Subcutaneous abdominal adipose tissue (tissue), 5 donors: ENCODE measurements at regions not wholly inside any gene's neighbourhood (a gene's known extent, or its start where the extent isn't known, plus 50 kb on each side); places are given as distances from the start of the nearest gene placed in this dataset.

Experiments
- H3K27ac ChIP-seq: one replicate; pipeline ENCODE4 v1.7.0; 2013; ENCODE audit warnings: low read depth, mild to moderate bottlenecking, inconsistent platforms, low read length, moderate library complexity
- H3K27me3 ChIP-seq, 5 donors: one replicate each; pipeline ENCODE4 v1.7.0; 2013; ENCODE audit warnings: low read length in 5 of 5, inconsistent platforms in 1 of 5; ENCODE audit not compliant: control insufficient read depth in 5 of 5, insufficient read depth in 4 of 5
- H3K36me3 ChIP-seq, 5 donors: one replicate each; pipeline ENCODE4 v1.7.0; 2013; ENCODE audit warnings: low read length in 5 of 5; ENCODE audit not compliant: control insufficient read depth in 5 of 5, insufficient read depth in 5 of 5
- H3K4me1 ChIP-seq, 5 donors: one replicate each; pipeline ENCODE4 v1.7.0; 2013; ENCODE audit warnings: low read length in 5 of 5, mild to moderate bottlenecking in 3 of 5, moderate library complexity in 1 of 5; ENCODE audit not compliant: control insufficient read depth in 5 of 5, insufficient read depth in 5 of 5
- H3K4me3 ChIP-seq, 5 donors: one replicate each; pipeline ENCODE4 v1.7.0; 2013; ENCODE audit warnings: low read length in 5 of 5, low read depth in 1 of 5
- H3K9ac ChIP-seq, 5 donors: one replicate each; pipeline ENCODE4 v1.7.0; 2013; ENCODE audit warnings: low read length in 5 of 5, mild to moderate bottlenecking in 4 of 5, moderate library complexity in 3 of 5
- H3K9me3 ChIP-seq, 5 donors: one replicate each; pipeline ENCODE4 v1.7.0; 2013; ENCODE audit warnings: low read length in 5 of 5; ENCODE audit not compliant: control insufficient read depth in 5 of 5
- donor health status: healthy.
- donor health status: healthy.
- donor health status: healthy.
- donor health status: healthy.
- donor health status: healthy.

DNA sequence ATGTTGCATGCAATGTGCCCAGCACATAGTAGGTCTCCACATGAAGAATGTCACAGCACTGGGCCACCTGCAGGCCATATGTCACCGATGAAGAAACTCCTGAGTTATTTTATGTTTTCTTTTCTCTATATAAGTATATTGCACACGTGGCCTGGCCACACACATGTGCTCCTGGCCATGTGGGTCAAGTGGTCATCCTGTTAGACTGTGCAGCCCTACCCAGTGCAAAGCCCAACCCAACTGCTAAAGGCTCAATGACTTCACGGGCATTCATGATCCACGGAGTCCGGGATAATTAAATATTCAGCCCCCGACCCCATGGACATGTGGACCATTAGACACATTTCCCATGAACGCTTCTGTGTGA is 163.2 kb downstream of the TEX29 start:
- Histone ChIP-seq H3K9ac (no peak overlapping the region), H3K36me3 (no peaks in the 10 kb centered on the region), H3K9me3 (peaks cover 12 to 30% (median 27%) of the 10 kb centered on the region in 5 donors), H3K27ac (no peak overlapping the region), H3K4me1 (no peaks in the 10 kb centered on the region), H3K4me3 (no peak overlapping the region), H3K27me3 (peaks cover 0 to 14% (median 9%) of the 10 kb centered on the region in 5 donors)

DNA sequence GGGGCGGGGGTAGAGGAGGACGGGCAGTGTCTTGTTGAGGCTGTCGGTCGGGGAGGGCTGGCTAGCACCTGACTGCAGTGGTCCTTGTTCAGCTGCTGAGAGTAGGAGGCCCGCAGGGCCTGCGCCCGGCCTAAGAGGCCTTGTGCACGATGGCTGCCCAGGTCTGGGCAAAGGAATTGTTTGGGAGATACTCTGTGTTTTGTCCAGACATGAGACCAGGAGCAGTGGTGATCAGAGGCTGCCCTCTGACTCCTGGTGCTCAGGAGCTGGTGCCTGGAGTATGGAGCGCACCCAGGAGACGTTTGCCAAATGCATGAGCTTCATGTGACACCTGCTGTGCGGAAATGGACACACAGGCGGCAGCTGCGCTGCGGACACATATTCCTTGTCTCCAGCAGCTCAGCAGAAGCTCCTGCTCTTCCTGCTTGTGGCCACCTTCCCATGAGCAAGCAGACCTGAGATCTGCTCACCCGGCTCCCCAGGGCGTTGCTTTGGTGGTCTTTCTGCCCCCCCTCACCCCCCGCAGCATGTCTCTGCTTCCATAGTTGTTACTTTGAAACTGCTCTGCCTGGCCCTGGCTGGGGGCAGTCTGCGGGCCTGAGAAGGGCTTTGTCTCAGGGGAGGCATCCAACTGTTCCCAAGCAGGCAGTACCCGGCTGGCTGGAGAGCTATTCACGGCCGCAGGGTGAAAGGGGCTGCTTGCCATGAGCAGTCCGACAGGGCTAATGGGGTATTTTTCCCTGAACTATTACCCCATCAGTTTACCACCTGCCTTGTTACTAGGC is 163.9 kb downstream of the TEX29 start:
- Histone ChIP-seq H3K4me1 (no peaks in the 10 kb centered on the region), H3K27ac (no peak overlapping the region), H3K4me3 (no peak overlapping the region), H3K36me3 (no peaks in the 10 kb centered on the region), H3K9ac (no peak overlapping the region), H3K9me3 (peaks cover 12 to 32% (median 28%) of the 10 kb centered on the region in 5 donors), H3K27me3 (peaks cover 0 to 17% (median 14%) of the 10 kb centered on the region in 5 donors)

DNA sequence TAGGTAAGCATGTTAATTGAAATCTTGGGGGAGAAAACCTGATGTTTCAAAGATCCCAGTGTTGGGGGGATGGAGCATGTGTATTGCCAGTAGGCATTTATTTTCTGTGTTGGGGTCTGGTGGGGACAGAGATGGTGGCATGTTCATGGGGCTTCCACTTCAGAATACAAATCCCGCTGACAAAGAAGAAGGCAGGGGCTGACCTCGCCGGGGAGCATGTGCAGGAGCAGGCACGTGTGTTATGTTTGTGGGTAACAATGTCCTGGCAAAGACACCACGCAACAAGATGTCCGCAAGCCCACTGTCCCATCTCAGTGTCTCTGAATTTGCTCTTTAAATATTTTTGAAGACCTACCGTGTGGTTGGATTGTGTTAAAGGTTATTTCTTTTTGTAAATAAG is 164.5 kb downstream of the TEX29 start:
- Histone ChIP-seq H3K4me1 (no peaks in the 10 kb centered on the region), H3K9ac (no peak overlapping the region), H3K4me3 (no peak overlapping the region), H3K27ac (no peak overlapping the region), H3K27me3 (peaks cover 0 to 19% (median 14%) of the 10 kb centered on the region in 5 donors), H3K36me3 (no peaks in the 10 kb centered on the region), H3K9me3 (peaks cover 12 to 32% (median 28%) of the 10 kb centered on the region in 5 donors)

DNA sequence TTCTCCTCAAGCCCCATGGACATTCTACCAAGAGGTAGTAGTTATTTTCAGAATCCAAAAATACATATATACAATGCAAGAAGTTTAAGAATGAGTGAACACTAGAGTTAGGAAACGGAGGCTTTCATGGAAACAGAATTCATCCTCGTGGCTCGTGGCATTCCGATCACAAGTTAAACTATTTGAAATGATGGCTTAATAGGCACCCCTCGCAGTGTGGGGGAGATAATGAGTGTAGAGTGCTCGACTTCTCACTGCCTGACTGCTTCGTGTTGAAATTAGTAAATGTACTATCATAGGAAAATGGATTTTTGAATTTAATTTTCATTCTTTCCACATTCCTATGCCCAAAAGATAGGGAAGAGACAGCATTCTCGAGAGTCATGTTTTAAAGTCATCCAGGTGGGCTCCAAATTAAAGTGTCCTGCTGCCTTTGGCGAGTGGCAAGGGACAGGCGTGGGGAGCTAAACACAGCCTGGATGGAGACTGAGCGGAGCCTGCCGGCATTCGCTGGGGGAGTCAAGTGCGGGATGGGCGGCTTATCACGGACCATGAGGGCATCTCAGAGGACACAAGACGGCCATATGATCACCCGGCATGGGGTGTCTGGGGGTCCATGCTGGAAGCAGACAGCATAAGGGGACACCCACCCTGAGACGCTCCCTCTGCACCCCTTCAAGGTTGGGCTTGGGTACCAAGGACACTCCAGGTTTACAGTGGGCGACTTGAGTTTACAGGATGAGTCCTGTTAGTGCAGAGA is 165.2 kb downstream of the TEX29 start:
- H3K9me3 ChIP-seq: peaks cover 12 to 32% (median 28%) of the 10 kb centered on the region in 5 donors

DNA sequence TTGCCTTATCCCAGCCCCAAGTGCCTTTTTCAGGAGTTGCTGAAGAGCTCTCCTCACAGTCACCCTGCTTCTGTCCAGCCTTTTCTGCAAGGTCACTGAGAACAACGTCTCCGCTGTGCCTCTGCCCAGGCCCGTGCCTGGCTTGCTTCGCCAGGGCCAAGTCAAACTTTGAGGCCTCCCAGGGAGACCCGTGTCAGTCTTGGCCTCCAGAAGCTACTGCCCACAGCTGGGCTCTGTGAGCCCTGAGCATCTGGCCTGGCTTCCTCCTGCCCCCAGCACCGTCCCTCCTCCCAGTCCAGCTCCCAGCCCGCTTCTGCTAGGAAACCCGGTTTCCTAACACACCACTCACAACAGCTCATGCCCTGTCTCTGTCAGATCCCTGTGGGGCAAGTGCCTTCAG is 165.9 kb downstream of the TEX29 start:
- Histone ChIP-seq H3K4me1 (no peaks in the 10 kb centered on the region), H3K27ac (no peak overlapping the region), H3K9me3 (peaks cover 12 to 32% (median 28%) of the 10 kb centered on the region in 5 donors), H3K36me3 (no peaks in the 10 kb centered on the region), H3K4me3 (no peak overlapping the region), H3K27me3 (peaks cover 0 to 16% (median 12%) of the 10 kb centered on the region in 5 donors), H3K9ac (no peak overlapping the region)

More for the DNA sequence above, 165.2 kb downstream of the TEX29 start:
- H3K36me3 ChIP-seq: no peaks in the 10 kb centered on the region
- no peak overlapping the region for H3K4me3 ChIP-seq
- H3K4me1 ChIP-seq: no peaks in the 10 kb centered on the region
- peaks cover 0 to 17% (median 12%) of the 10 kb centered on the region in 5 donors for H3K27me3 ChIP-seq
- H3K27ac ChIP-seq: no peak overlapping the region
- no peak overlapping the region for H3K9ac ChIP-seq

DNA sequence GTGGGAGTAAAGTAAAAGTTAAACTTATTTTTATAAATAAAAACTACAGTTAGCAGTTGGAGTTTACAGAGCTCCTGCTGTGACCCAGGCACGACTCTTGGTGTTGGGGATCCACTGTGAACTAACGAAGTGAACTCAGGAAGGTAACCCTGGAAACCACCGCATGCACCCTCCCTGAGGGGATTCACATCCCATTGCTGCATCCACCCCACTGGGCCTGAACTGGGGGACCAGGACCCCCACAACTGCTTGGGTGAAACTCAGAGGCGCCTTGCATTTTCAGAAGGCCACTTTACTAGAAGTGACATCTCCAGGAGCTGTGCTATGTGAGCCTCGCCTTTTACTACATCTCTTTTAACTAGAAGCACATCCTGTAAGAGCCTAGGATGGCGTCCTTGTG is 166.4 kb downstream of the TEX29 start:
- Histone ChIP-seq H3K9me3 (peaks cover 12 to 32% (median 28%) of the 10 kb centered on the region in 5 donors), H3K4me1 (no peaks in the 10 kb centered on the region), H3K27ac (no peak overlapping the region), H3K27me3 (peaks cover 0 to 16% (median 12%) of the 10 kb centered on the region in 5 donors), H3K4me3 (no peak overlapping the region), H3K36me3 (no peaks in the 10 kb centered on the region), H3K9ac (no peak overlapping the region)

DNA sequence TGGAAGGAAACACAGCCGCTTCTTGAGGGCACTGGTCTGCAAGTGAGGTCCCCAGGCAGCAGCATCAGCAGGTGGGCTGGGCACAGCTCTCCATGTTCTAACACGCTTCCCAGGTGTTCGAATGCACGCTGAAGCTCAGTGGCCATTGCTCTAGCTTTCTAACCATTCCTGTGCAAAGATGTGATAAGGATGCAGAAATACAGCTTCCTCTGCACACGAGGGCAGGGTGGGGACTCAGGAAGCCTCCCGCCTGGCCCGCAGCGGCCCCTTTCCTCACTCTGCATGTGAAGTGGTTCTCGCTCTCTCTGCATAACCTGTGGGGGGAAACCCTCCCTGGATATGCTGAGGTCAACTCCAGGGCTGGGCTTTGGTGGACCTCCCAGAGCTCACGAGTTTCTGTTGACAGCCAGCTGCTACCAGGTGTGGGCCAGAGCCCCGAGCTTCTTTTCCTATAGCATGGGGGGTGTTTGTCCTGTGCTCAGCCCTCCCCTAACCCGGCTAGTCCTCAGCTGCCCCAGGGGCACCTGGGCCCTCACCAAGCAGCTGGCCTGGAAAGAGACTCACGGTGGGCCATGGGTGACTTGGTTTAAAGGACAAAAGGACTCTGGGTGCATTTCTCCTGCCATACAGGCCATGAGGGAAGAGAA is 168.2 kb downstream of the TEX29 start:
- no peak overlapping the region for H3K27ac ChIP-seq
- no peak overlapping the region for H3K4me3 ChIP-seq

DNA sequence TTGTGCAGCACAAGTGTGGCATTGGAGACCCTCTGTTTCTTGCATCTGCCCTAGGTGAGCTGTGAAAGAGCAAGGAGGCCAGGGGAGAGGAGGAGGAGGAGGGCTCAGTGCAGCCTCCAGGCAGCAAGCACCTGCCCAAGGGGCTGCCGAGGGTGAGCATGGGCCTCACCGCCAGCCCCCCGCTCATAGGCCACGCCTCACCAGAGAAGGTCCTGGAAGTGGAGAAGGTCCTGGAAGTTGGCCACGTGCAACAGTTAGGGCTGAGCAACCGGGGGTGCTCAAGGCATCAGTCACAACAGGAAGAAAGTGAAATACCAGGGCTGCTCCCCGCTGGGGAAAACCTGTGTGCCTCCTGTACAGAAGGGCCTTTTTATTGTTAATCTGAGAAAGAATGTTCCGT is 168.9 kb downstream of the TEX29 start:
- no peak overlapping the region for H3K27ac ChIP-seq
- no peaks in the 10 kb centered on the region for H3K4me1 ChIP-seq
- H3K9me3 ChIP-seq: peaks cover 12 to 32% (median 28%) of the 10 kb centered on the region in 5 donors
- peaks cover 0 to 14% (median 7%) of the 10 kb centered on the region in 5 donors for H3K27me3 ChIP-seq
- no peak overlapping the region for H3K9ac ChIP-seq
- H3K36me3 ChIP-seq: no peaks in the 10 kb centered on the region
- H3K4me3 ChIP-seq: no peak overlapping the region

More for the DNA sequence above, 168.2 kb downstream of the TEX29 start:
- Histone ChIP-seq H3K36me3 (no peaks in the 10 kb centered on the region), H3K4me1 (no peaks in the 10 kb centered on the region), H3K27me3 (peaks cover 0 to 20% (median 7%) of the 10 kb centered on the region in 5 donors), H3K9ac (no peak overlapping the region), H3K9me3 (peaks cover 12 to 32% (median 28%) of the 10 kb centered on the region in 5 donors)

DNA sequence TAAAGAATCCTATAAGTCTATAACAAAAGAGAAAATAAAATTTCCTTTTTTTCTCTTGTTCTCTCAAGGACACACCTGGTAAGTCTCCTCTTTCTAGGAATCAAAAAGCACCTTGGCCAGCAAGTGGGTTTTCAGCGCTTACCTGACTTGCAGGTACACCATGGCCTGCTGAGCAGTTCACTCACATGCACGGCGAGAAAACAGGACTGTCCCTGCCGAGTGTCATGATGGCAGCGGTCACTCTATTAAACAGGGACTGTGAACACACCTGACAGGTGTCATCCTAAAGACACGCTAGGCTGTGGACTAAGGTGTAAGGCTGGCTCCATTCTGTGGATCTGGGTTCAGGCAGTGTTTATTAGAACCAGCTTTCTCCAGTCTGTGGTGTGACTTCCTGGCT is 170.2 kb downstream of the TEX29 start:
- Histone ChIP-seq H3K27me3 (peaks cover 0 to 14% (median 7%) of the 10 kb centered on the region in 5 donors), H3K4me1 (no peaks in the 10 kb centered on the region), H3K9ac (no peak overlapping the region), H3K27ac (no peak overlapping the region), H3K4me3 (no peak overlapping the region), H3K9me3 (peaks cover 13 to 33% (median 29%) of the 10 kb centered on the region in 5 donors), H3K36me3 (no peaks in the 10 kb centered on the region)
